ENCODE measurements at regions not wholly inside any gene's neighbourhood (a gene's known extent, or its start where the extent isn't known, plus 50 kb on each side); places are given as distances from the start of the nearest gene placed in this dataset.

GRCh38 chr5:1936413-1936812 lies 53.7 kb upstream of the IRX4 start:
- no peak for DNase-seq (ENCODE audit: low spot score)

GRCh38 chr5:1934801-1935429 lies 52.2 kb upstream of the IRX4 start:
- no peak for DNase-seq (ENCODE audit: low spot score)

GRCh38 chr5:1934056-1934394 lies 51.3 kb upstream of the IRX4 start:
- DNase-seq (ENCODE audit: low spot score) = no peak

- no peak for DNase-seq (ENCODE audit: low spot score)
Measured at GRCh38 chr5:1933364-1934055, 50.8 kb upstream of the IRX4 start.
